AG09309 (cell line): ENCODE measurements at regions not wholly inside any gene's neighbourhood (a gene's known extent, or its start where the extent isn't known, plus 50 kb on each side); places are given as distances from the start of the nearest gene placed in this dataset.

Experiments used
- DNase-seq: peaks from one replicate; pipeline ENCODE4 v3.0.0-alpha.2; 2010; ENCODE audit warnings: low read depth
- H3K4me3 ChIP-seq: 2 replicates; pipeline ENCODE4 v1.5.1; 2011; ENCODE audit warnings: mild to moderate bottlenecking, low read depth, low read length, moderate library complexity; ENCODE audit not compliant: control insufficient read depth
- CTCF ChIP-seq: IDR thresholded peaks from 2 replicates; pipeline ENCODE4 v1.5.1; 2011; ENCODE audit warnings: mild to moderate bottlenecking, low read depth, low read length, inconsistent platforms; ENCODE audit not compliant: insufficient read depth, control insufficient read depth; ENCODE audit errors: missing control alignments

- TF ChIP-seq CTCF: no peak
- H3K4me3 ChIP-seq: no peak overlapping the region
- no peak for DNase-seq
These were observed 107.7 kb upstream of the UQCRFS1 start for GRCh38 chr19:29320618-29321017.

GRCh38 chr19:29321116-29321515 lies 108.2 kb upstream of the UQCRFS1 start:
- no peak overlapping the region for H3K4me3 ChIP-seq
- no peak for DNase-seq
- TF ChIP-seq CTCF: no peak

- no peak for TF ChIP-seq CTCF
- no peak for DNase-seq
- no peak overlapping the region for H3K4me3 ChIP-seq
These were observed 110.1 kb upstream of the UQCRFS1 start for GRCh38 chr19:29323021-29323430.

GRCh38 chr19:29323440-29324290 lies 110.7 kb upstream of the UQCRFS1 start:
- no peak for TF ChIP-seq CTCF
- no peak overlapping the region for H3K4me3 ChIP-seq
- no peak for DNase-seq

GRCh38 chr19:29324291-29324680 lies 111.3 kb upstream of the UQCRFS1 start:
- H3K4me3 ChIP-seq: no peak overlapping the region
- no peak for TF ChIP-seq CTCF
- no peak for DNase-seq

GRCh38 chr19:29324717-29325116 lies 111.8 kb upstream of the UQCRFS1 start:
- H3K4me3 ChIP-seq: no peak overlapping the region
- DNase-seq: no peak
- no peak for TF ChIP-seq CTCF
